GM12872 (cell line): ENCODE measurements at regions not wholly inside any gene's neighbourhood (a gene's known extent, or its start where the extent isn't known, plus 50 kb on each side); places are given as distances from the start of the nearest gene placed in this dataset.

Experiments
- CTCF ChIP-seq: IDR thresholded peaks from 3 replicates; pipeline ENCODE4 v1.5.1; 2011; ENCODE audit warnings: low read depth, mild to moderate bottlenecking, low read length, moderate library complexity; ENCODE audit not compliant: insufficient read depth

DNA sequence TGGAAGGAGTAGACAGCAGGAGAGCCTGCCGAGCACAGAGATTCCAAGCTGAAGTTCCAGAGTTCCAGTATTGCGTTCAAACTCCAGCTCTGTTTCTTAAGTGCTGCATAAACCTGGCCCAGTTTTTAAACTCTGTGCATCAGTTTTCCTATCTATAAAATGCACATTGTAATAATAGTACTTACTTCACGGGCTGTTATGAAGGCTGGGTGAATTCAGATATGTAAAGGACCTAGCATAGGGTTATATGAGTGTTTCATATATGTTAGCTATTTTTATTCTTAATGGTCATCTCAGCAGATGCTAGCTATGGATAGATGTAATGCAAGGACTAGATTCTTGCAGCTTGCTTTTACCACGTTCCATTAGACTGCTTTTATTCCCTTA, 293.1 kb upstream of the SEMA3C start:
- TF ChIP-seq CTCF = no peak

- no peak for TF ChIP-seq CTCF
Measured at GRCh38 chr7:81211204-81211933, 292.5 kb upstream of the SEMA3C start.

DNA sequence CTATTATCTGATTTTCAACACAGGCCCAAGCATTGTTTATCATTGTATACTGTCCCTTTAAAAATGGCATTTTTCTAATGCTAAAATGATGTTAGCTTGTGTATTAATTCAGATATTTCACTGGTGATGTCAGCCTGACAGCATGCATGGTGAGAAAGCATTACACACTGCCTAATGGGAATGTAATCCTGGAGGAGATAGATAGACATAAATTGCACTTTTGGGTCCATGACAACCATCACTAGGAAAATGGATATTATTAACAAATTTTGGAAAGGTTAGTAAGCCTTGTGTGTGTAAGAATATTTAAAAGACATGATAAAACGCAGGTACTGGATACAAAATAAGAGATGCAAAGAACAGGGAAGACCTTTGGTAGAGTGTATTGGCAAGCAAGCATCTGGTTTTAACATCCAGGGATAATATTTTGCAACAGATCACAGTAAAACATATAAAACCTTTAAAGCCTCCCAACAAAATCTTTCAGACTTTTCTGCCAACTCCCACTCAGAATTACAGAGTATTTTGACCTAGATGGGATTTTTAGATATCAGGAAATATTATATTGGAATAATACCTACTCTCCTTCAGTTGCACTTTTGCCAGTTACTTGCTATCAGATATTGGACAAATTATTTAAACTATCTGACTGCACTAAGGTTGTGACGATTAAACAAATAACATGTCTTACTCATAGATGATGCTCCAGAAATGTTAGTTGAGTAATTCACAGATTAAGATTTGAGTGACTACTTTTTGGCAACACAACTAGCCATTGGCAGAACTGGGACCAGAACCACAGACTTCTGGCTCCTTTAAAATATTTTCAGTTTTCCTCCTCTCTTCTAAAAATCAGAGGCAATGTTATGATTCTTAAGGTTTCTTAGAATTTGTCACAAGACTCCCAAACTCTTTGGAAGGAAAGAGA, 291.6 kb upstream of the SEMA3C start:
- no peak for TF ChIP-seq CTCF

DNA sequence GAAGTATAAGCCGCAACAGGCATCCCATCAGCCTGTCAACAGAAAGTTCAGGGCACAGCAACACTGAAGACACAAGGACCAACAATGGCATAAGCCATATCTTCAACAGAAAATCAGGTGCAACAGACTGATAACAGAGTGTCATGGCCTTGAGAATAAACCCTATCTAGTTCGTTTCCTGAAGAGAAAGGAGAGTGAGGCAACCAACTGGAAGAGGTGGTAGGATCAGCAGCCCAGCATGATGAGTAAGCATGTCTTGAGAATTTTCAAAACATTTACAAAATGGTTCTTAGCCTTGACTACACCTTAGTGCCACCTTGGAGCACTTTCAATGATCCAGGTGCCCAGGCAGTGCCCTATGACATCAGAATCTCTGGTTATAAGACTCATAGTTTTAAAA, 290.2 kb upstream of the SEMA3C start:
- no peak for TF ChIP-seq CTCF

GRCh38 chr7:81207801-81208200, 288.9 kb upstream of the SEMA3C start:
- TF ChIP-seq CTCF = no peak

- no peak for TF ChIP-seq CTCF
Measured at GRCh38 chr7:81206667-81207360, 288.0 kb upstream of the SEMA3C start.

DNA sequence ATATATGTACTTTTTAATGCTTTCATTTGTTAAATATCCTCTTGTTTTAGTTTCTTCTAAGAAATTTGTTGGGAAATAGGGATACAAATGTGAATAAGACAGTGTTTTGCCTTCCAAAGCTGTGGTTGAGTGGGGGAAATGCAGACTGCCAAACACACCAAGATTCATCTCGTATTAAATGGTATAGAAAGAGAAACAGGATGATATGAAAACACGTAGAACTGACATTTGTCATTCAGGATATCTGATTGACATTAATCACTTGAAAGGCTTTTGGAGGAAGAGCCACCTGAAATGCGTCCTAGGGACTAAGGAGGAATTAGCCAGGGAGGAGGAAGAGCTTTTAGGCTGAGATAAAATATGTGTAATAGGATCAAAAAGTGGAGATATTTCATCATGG, 287.4 kb upstream of the SEMA3C start:
- TF ChIP-seq CTCF = no peak
